Rectal smooth muscle tissue (tissue), 1 donor: ENCODE measurements at regions not wholly inside any gene's neighbourhood (a gene's known extent, or its start where the extent isn't known, plus 50 kb on each side); places are given as distances from the start of the nearest gene placed in this dataset.

Experiments
- H3K27ac ChIP-seq: one replicate; pipeline ENCODE4 v1.7.0; 2013; ENCODE audit warnings: low read depth, low read length, inconsistent platforms
- H3K27me3 ChIP-seq: one replicate; pipeline ENCODE4 v1.7.0; 2013; ENCODE audit warnings: low read length; ENCODE audit not compliant: control insufficient read depth, insufficient read depth
- H3K36me3 ChIP-seq: one replicate; pipeline ENCODE4 v1.7.0; 2013; ENCODE audit warnings: low read length; ENCODE audit not compliant: control insufficient read depth, insufficient read depth
- H3K4me1 ChIP-seq: one replicate; pipeline ENCODE4 v1.7.0; 2013; ENCODE audit warnings: low read length; ENCODE audit not compliant: control insufficient read depth, insufficient read depth
- H3K4me3 ChIP-seq: one replicate; pipeline ENCODE4 v1.7.0; 2013; ENCODE audit warnings: low read length
- H3K9ac ChIP-seq: one replicate; pipeline ENCODE4 v1.7.0; 2013; ENCODE audit warnings: low read length

DNA sequence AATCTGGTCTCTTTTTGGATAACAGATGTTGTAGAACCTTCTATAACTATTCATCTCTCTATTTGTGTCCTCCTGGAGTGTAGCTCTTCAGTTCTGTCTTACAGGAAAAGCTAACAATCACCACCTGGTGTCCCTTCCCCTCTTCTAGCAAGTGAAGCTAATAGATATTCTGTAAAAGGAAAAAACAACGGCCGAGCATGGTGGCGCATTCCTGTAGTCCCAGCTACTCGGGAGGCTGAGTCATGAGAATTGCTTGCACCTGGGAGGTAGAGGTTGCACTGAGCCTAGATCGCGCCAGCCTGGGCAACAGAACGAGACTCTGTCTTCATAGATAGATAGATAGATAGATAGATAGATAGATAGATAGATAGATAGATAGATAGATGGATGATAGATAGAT is 779.4 kb downstream of the TUSC7 start:
- no peaks in the 10 kb centered on the region for H3K36me3 ChIP-seq
- no peaks in the 10 kb centered on the region for H3K27me3 ChIP-seq
- no peak overlapping the region for H3K27ac ChIP-seq
- H3K4me3 ChIP-seq, result no peak overlapping the region
- H3K9ac ChIP-seq, result no peak overlapping the region
- H3K4me1 ChIP-seq, result no peaks in the 10 kb centered on the region

DNA sequence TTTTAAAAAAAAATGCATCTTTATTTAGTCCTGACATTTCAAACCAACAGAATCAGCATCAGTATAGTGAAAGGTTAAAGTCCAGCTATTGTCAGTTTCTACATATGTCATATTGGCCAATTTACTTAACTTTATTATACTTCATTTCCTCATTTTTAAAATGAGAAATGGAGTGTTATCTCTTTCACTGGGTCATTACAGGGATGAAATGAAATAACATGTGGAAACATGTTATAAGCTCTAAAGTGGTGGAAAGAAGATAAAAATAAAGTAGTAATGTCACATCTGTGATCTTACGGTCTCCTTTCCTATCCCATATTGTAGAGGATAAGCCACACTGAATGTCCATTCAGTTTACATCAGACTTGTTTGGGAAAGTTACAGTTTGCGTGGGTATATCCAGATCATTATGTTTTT is 780.1 kb downstream of the TUSC7 start:
- no peak overlapping the region for H3K9ac ChIP-seq
- H3K27me3 ChIP-seq, result no peaks in the 10 kb centered on the region
- no peaks in the 10 kb centered on the region for H3K36me3 ChIP-seq
- H3K4me3 ChIP-seq, result no peak overlapping the region
- no peak overlapping the region for H3K27ac ChIP-seq
- H3K4me1 ChIP-seq, result no peaks in the 10 kb centered on the region

GRCh38 chr3:117490716-117491115 is 781.1 kb downstream of the TUSC7 start:
- H3K4me3 ChIP-seq, result no peak overlapping the region
- no peaks in the 10 kb centered on the region for H3K27me3 ChIP-seq
- no peaks in the 10 kb centered on the region for H3K4me1 ChIP-seq
- H3K9ac ChIP-seq, result no peak overlapping the region
- H3K36me3 ChIP-seq, result no peaks in the 10 kb centered on the region
- no peak overlapping the region for H3K27ac ChIP-seq

GRCh38 chr3:117495620-117496019 is 786.0 kb downstream of the TUSC7 start:
- Histone ChIP-seq H3K36me3 (no peaks in the 10 kb centered on the region), H3K4me3 (no peak overlapping the region), H3K27me3 (no peaks in the 10 kb centered on the region), H3K9ac (no peak overlapping the region), H3K27ac (no peak overlapping the region), H3K4me1 (no peaks in the 10 kb centered on the region)

DNA sequence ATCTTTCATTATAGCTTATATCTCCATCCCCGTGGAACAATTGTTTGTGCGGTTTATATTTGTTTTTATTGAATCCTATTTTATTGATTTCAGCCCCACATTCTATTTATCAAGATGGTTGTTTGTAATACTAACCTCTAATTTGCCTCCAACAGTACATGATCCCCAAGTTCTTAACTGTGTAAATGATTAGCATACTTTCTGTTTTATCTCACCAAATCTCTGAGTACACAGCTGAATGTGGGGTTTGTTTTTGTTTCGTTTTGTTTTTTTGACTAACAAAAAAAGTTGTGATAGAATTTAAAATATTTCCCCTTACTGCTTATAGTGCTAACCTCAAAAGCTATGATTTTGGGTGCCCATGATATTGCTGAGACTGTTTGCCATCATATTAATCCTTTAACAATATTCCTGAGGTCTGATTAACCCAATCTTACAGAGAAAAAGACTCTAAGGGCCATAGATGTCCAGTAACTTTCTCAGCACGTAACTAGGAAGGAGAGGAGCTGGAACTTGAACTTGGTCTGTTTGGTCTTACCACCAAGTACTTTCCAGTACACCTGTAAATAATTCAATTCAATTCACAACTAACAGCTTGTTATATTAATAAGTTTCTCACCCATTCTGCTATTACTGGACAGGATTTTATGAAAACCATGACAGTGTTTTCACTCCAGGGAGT is 789.8 kb downstream of the TUSC7 start:
- Histone ChIP-seq H3K4me1 (no peaks in the 10 kb centered on the region), H3K27ac (no peak overlapping the region), H3K4me3 (no peak overlapping the region), H3K27me3 (no peaks in the 10 kb centered on the region), H3K36me3 (no peaks in the 10 kb centered on the region), H3K9ac (no peak overlapping the region)

DNA sequence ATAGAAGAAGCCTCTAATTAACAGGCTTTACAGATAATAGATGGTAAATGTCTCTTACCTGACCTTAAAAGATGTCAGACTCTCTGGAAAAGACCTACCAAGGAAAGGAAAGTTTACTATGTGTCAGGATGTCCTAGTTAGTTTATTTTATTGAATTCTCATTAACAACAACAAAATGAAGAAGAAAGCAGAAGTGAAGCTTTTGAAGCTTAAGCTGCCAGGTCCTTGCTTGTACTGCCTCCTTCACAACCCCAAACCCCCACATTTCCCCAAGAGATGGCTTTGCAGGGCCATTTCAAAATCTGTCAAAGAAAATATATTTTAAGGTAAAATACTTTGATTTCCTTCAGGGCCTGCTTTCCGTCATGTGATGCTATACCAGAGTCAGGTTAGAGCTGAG is 798.4 kb downstream of the TUSC7 start:
- Histone ChIP-seq H3K9ac (no peak overlapping the region), H3K4me3 (no peak overlapping the region), H3K4me1 (no peaks in the 10 kb centered on the region), H3K27me3 (no peaks in the 10 kb centered on the region), H3K36me3 (no peaks in the 10 kb centered on the region), H3K27ac (no peak overlapping the region)

DNA sequence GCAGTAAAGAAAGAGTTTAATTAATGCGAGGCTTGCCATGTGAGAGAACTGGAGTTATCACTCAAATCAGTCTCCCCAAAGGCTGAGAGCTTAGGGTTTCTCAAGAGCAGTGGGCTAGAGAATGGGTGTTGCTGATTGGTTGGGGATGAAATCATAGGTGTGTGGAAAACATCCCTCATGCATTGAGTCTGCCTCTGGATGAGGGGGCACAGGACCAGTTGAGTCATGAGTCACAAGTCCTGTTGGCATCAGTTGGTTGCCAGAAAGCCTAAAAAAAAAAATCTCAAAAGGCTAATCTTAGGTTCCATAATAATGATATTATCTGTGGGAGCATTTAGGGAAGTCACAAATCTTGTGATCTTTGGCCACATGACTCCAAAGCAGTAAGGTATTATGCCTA is 800.3 kb downstream of the TUSC7 start:
- no peaks in the 10 kb centered on the region for H3K4me1 ChIP-seq
- H3K27ac ChIP-seq, result no peak overlapping the region
- no peaks in the 10 kb centered on the region for H3K27me3 ChIP-seq
- H3K9ac ChIP-seq, result no peak overlapping the region
- H3K4me3 ChIP-seq, result no peak overlapping the region
- no peaks in the 10 kb centered on the region for H3K36me3 ChIP-seq

DNA sequence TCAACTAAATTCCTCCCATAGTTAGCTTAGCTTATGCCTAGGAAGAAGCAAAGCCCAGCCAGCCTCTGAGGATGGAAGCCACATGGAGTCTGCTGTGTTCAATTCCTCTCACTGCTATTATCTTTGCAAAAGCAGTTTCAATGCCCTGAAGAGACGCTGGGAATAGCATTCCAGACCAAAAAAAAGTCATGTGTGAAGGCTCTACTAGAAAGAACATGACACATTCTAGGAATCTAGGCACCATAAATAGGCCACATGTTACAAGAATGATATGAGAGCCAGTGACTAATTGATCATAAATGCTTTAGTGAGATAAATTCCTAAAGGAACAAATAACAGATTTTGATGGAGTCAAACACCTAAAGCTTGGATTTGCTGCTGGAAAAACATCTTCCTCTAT is 800.8 kb downstream of the TUSC7 start:
- H3K27me3 ChIP-seq, result no peaks in the 10 kb centered on the region
- no peaks in the 10 kb centered on the region for H3K36me3 ChIP-seq
- H3K27ac ChIP-seq, result no peak overlapping the region
- no peak overlapping the region for H3K9ac ChIP-seq
- H3K4me1 ChIP-seq, result no peaks in the 10 kb centered on the region
- H3K4me3 ChIP-seq, result no peak overlapping the region

DNA sequence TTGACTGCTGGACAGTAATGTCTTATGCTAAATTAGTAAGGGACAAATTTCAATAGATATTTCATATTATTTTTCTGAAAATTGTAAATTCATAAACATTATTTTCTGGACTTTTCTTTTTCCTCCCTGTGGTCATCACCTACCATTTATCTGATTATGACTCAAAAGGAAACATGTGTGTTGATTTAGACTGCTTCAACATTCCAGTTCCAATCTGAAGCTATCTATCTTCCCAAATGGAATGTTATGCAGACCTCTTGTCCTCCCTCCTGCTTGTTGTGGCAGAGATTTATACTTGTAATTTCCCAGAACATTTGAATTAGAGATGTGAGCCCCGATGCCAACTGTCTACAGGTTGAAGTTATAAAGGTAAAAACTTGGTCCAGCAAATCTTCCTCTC is 803.4 kb downstream of the TUSC7 start:
- no peaks in the 10 kb centered on the region for H3K27me3 ChIP-seq
- no peaks in the 10 kb centered on the region for H3K4me1 ChIP-seq
- H3K4me3 ChIP-seq, result no peak overlapping the region
- no peak overlapping the region for H3K27ac ChIP-seq
- H3K9ac ChIP-seq, result no peak overlapping the region
- H3K36me3 ChIP-seq, result no peaks in the 10 kb centered on the region

- Histone ChIP-seq H3K9ac (no peak overlapping the region), H3K27ac (no peak overlapping the region), H3K36me3 (no peaks in the 10 kb centered on the region), H3K4me1 (no peaks in the 10 kb centered on the region), H3K4me3 (no peak overlapping the region), H3K27me3 (no peaks in the 10 kb centered on the region)
Measured at GRCh38 chr3:117515309-117515708, 805.7 kb downstream of the TUSC7 start.

- H3K27me3 ChIP-seq, result no peaks in the 10 kb centered on the region
- no peak overlapping the region for H3K27ac ChIP-seq
- H3K4me3 ChIP-seq, result no peak overlapping the region
- H3K9ac ChIP-seq, result no peak overlapping the region
- no peaks in the 10 kb centered on the region for H3K4me1 ChIP-seq
- H3K36me3 ChIP-seq, result no peaks in the 10 kb centered on the region
Measured at GRCh38 chr3:117518364-117518763, 808.8 kb downstream of the TUSC7 start.

- Histone ChIP-seq H3K27ac (no peak overlapping the region), H3K4me1 (no peaks in the 10 kb centered on the region), H3K4me3 (no peak overlapping the region), H3K27me3 (no peaks in the 10 kb centered on the region), H3K36me3 (no peaks in the 10 kb centered on the region), H3K9ac (no peak overlapping the region)
Measured at GRCh38 chr3:117519776-117520175, 810.2 kb downstream of the TUSC7 start.

- Histone ChIP-seq H3K36me3 (no peaks in the 10 kb centered on the region), H3K9ac (no peak overlapping the region), H3K27ac (no peak overlapping the region), H3K4me1 (no peaks in the 10 kb centered on the region), H3K27me3 (no peaks in the 10 kb centered on the region), H3K4me3 (no peak overlapping the region)
Measured at GRCh38 chr3:117520582-117520981, 811.0 kb downstream of the TUSC7 start.
